IMR-90 (cell line): ENCODE measurements at regions not wholly inside any gene's neighbourhood (a gene's known extent, or its start where the extent isn't known, plus 50 kb on each side); places are given as distances from the start of the nearest gene placed in this dataset.

ENCODE experiments used
- ATAC-seq: fragments of 200-7000 bp; cut with Tn5 transposase; 2 replicates; pipeline ENCODE4 v1.9.1; 2020; ENCODE audit warnings: low read depth, mild to moderate bottlenecking, moderate library complexity
- BruUV-seq: library from RNA; stranded (reverse); fragments of 400-500 nt; replicated peaks from 2 replicates; lab custom pipeline; 2021; lab: Mats Ljungman, UMichigan
- CTCF ChIA-PET: fragments of 300-600 bp; formaldehyde crosslinking; extraction: SDS; loops from one replicate; lab custom pipeline; 2021; ENCODE audit warnings: antibody characterized with exemption; lab: Yijun Ruan, JAX
- POLR2A ChIA-PET: fragments of 300-600 bp; sonication (Branson Sonifier 250); formaldehyde crosslinking; loops from one replicate; lab custom pipeline; 2022; ENCODE audit warnings: antibody characterized with exemption; ENCODE audit not compliant: unreplicated experiment; lab: Charles Lee
- DNase-seq: peaks from one replicate; pipeline ENCODE4 v3.0.0; 2013
- H2AFZ ChIP-seq: replicated peaks from 2 replicates; pipeline ENCODE3; 2013; ENCODE audit warnings: low read length, mild to moderate bottlenecking; ENCODE audit not compliant: poor library complexity
- H2AK5ac ChIP-seq: 2 replicates; pipeline ENCODE4 v1.6.1; 2013; ENCODE audit warnings: low read depth, low read length, inconsistent platforms
- H2AK9ac ChIP-seq: replicated peaks from 2 replicates; pipeline ENCODE3; 2013; ENCODE audit warnings: mild to moderate bottlenecking, low read depth, low read length, moderate library complexity; ENCODE audit not compliant: poor library complexity
- H2BK120ac ChIP-seq: 2 replicates; pipeline ENCODE4 v1.6.1; 2013; ENCODE audit warnings: low read depth, low read length, inconsistent platforms
- H2BK15ac ChIP-seq: 3 replicates; pipeline ENCODE4 v1.6.1; 2013; ENCODE audit warnings: low read depth, low read length, inconsistent platforms
- H2BK20ac ChIP-seq: 2 replicates; pipeline ENCODE4 v1.6.1; 2013; ENCODE audit warnings: low read depth, mild to moderate bottlenecking, inconsistent platforms, low read length, moderate library complexity
- H2BK5ac ChIP-seq: 2 replicates; pipeline ENCODE4 v1.6.1; 2013; ENCODE audit warnings: mild to moderate bottlenecking, low read depth, low read length, inconsistent platforms; ENCODE audit not compliant: poor library complexity, severe bottlenecking
- H3K14ac ChIP-seq: replicated peaks from 2 replicates; pipeline ENCODE4 v1.6.1; 2013; ENCODE audit warnings: low read depth, low read length, inconsistent platforms
- H3K18ac ChIP-seq: 2 replicates; pipeline ENCODE4 v1.6.1; 2013; ENCODE audit warnings: low read depth, low read length, control low read depth
- H3K23ac ChIP-seq: 2 replicates; pipeline ENCODE4 v1.6.1; 2013; ENCODE audit warnings: low read depth, low read length, inconsistent platforms
- H3K27ac ChIP-seq: 2 replicates; pipeline ENCODE4 v1.5.1; 2013; ENCODE audit warnings: mild to moderate bottlenecking, control low read depth, low read length; ENCODE audit not compliant: insufficient read depth
- H3K27me3 ChIP-seq: 2 replicates; pipeline ENCODE4 v1.6.1; 2013; ENCODE audit warnings: low read length; ENCODE audit not compliant: control insufficient read depth, insufficient read depth
- H3K36me3 ChIP-seq: 2 replicates; pipeline ENCODE4 v1.6.1; 2013; ENCODE audit warnings: low read length, mixed read lengths; ENCODE audit not compliant: control insufficient read depth, insufficient read depth
- H3K4ac ChIP-seq: 2 replicates; pipeline ENCODE4 v1.6.1; 2013; ENCODE audit warnings: low read depth, low read length, inconsistent platforms
- H3K4me1 ChIP-seq: 2 replicates; pipeline ENCODE4 v1.6.1; 2013; ENCODE audit warnings: low read length, mixed read lengths; ENCODE audit not compliant: control insufficient read depth, insufficient read depth
- H3K4me2 ChIP-seq: 2 replicates; pipeline ENCODE4 v1.6.1; 2013; ENCODE audit warnings: low read depth, mild to moderate bottlenecking, control low read depth, low read length, moderate library complexity
- H3K4me3 ChIP-seq: 2 replicates; pipeline ENCODE4 v1.5.1; 2013; ENCODE audit warnings: low read depth, mild to moderate bottlenecking, control low read depth, low read length, moderate library complexity; ENCODE audit not compliant: insufficient read depth
- H3K56ac ChIP-seq: 2 replicates; pipeline ENCODE4 v1.6.1; 2013; ENCODE audit warnings: low read length, inconsistent platforms; ENCODE audit not compliant: insufficient read depth; ENCODE audit errors: extremely low read depth
- H3K79me1 ChIP-seq, 2 experiments: 2 replicates each; pipeline ENCODE4 v1.6.1; 2013; ENCODE audit warnings: low read length in 2 of 2, inconsistent platforms in 1 of 2, low read depth in 1 of 2
- H3K9ac ChIP-seq: 2 replicates; pipeline ENCODE4 v1.6.1; 2013; ENCODE audit warnings: low read depth, low read length, control low read depth
- H3K9me1 ChIP-seq: 2 replicates; pipeline ENCODE4 v1.6.1; 2013; ENCODE audit warnings: low read length, inconsistent platforms; ENCODE audit not compliant: insufficient read depth
- H3K9me3 ChIP-seq: 2 replicates; pipeline ENCODE4 v1.6.1; 2013; ENCODE audit warnings: low read length; ENCODE audit not compliant: control insufficient read depth, insufficient read depth
- H4K20me1 ChIP-seq: 2 replicates; pipeline ENCODE4 v1.6.1; 2013; ENCODE audit warnings: low read length, inconsistent platforms; ENCODE audit not compliant: insufficient read depth
- H4K5ac ChIP-seq: 2 replicates; pipeline ENCODE4 v1.6.1; 2013; ENCODE audit warnings: mild to moderate bottlenecking, low read depth, low read length, control low read depth
- H4K8ac ChIP-seq, 2 experiments: 2 replicates each; pipeline ENCODE4 v1.6.1; 2013; ENCODE audit warnings: low read depth in 2 of 2, low read length in 2 of 2, control low read depth in 1 of 2, inconsistent platforms in 1 of 2
- H4K91ac ChIP-seq: 2 replicates; pipeline ENCODE4 v1.6.1; 2013; ENCODE audit warnings: low read depth, low read length, inconsistent platforms; ENCODE audit not compliant: insufficient read depth
- BHLHE40 ChIP-seq: fragments of 150-350 bp; IDR thresholded peaks from 2 replicates; pipeline ENCODE4 v1.6.1; 2016; ENCODE audit warnings: mild to moderate bottlenecking, low read depth, low read length
- CEBPB ChIP-seq: IDR thresholded peaks from 2 replicates; pipeline ENCODE4 v1.6.1; 2012; ENCODE audit warnings: low read depth, low read length, improper control_type of control experiment
- CHD1 ChIP-seq: IDR thresholded peaks from 2 replicates; pipeline ENCODE4 v1.6.1; 2012; ENCODE audit warnings: low read depth, low read length, improper control_type of control experiment
- FOS ChIP-seq: fragments of 150-350 bp; IDR thresholded peaks from 2 replicates; pipeline ENCODE4 v1.6.1; 2016; ENCODE audit warnings: low read depth, low read length
- MAFK ChIP-seq: IDR thresholded peaks from 2 replicates; pipeline ENCODE4 v1.6.1; 2012; ENCODE audit warnings: low read depth, low read length, improper control_type of control experiment
- MAZ ChIP-seq: IDR thresholded peaks from 2 replicates; pipeline ENCODE4 v1.6.1; 2012; ENCODE audit warnings: low read depth, mild to moderate bottlenecking, low read length, improper control_type of control experiment, moderate library complexity, borderline replicate concordance
- MXI1 ChIP-seq: IDR thresholded peaks from 2 replicates; pipeline ENCODE4 v1.6.1; 2012; ENCODE audit warnings: low read depth, mild to moderate bottlenecking, low read length, moderate library complexity, borderline replicate concordance
- NFE2L2 ChIP-seq: fragments of 150-350 bp; IDR thresholded peaks from 2 replicates; pipeline ENCODE4 v1.6.1; 2016; ENCODE audit warnings: low read depth, mild to moderate bottlenecking, low read length
- POLR2A ChIP-seq: IDR thresholded peaks from 2 replicates; pipeline ENCODE4 v1.6.1; 2012; ENCODE audit warnings: mild to moderate bottlenecking, low read depth, low read length
- RAD21 ChIP-seq: IDR thresholded peaks from 2 replicates; pipeline ENCODE4 v1.6.1; 2012; ENCODE audit warnings: low read length, improper control_type of control experiment
- RCOR1 ChIP-seq: IDR thresholded peaks from 2 replicates; pipeline ENCODE4 v1.6.1; 2012; ENCODE audit warnings: mild to moderate bottlenecking, low read length, improper control_type of control experiment; ENCODE audit not compliant: insufficient replicate concordance
- RFX5 ChIP-seq: IDR thresholded peaks from 2 replicates; pipeline ENCODE4 v1.8.0; 2012; ENCODE audit warnings: low read depth, mild to moderate bottlenecking, low read length, moderate library complexity
- SMC3 ChIP-seq: fragments of 150-350 bp; IDR thresholded peaks from 2 replicates; pipeline ENCODE4 v1.6.1; 2016; ENCODE audit warnings: low read depth, mild to moderate bottlenecking, antibody characterized with exemption, low read length, moderate library complexity
- WGBS, 2 experiments: methylation state at CpG; one replicate each; pipeline versions ENCODE4 v1.1.5 to v1.1.7; 2013; ENCODE audit warnings: missing lambda C conversion rate in 2 of 2; ENCODE audit not compliant: insufficient read length in 1 of 2; ENCODE audit errors: extremely low coverage in 2 of 2; 5-methylcytosine and 5-hydroxymethylcytosine counted together
- dilution Hi-C: fragments of 300-500 bp; cut with HindIII; formaldehyde crosslinking; loops from one replicate; pipeline ENCODE4 v1.14.3; 2018; ENCODE audit warnings: low sequenced_read_pairs; ENCODE audit not compliant: unreplicated experiment
- in situ Hi-C: fragments of 300-500 bp; cut with MboI; formaldehyde crosslinking; loops from 3 replicates; pipeline ENCODE4 v1.14.3; 2019; ENCODE audit warnings: low sequenced_read_pairs, inconsistent platforms, mixed read lengths
- intact Hi-C: fragments of 100-400 bp; cut with micrococcal nuclease; formaldehyde crosslinking; loops from 2 replicates; pipeline ENCODE4 v1.10.0; 2022
- TF ChIP-seq, protein P1 (sequence below): fragments of 150-350 bp; IDR thresholded peaks from 2 replicates; pipeline ENCODE4 v1.6.1; 2017; ENCODE audit warnings: mild to moderate bottlenecking, antibody characterized with exemption, low read length, low read depth
- TF ChIP-seq, protein P2 (sequence below): conservative IDR thresholded peaks from 2 replicates; pipeline ENCODE4 v1.5.1; 2012; ENCODE audit warnings: mild to moderate bottlenecking, low read depth, low read length, improper control_type of control experiment
- TF ChIP-seq, protein P3 (sequence below): fragments of 150-350 bp; IDR thresholded peaks from 2 replicates; pipeline ENCODE4 v1.6.1; 2016; ENCODE audit warnings: low read depth, mild to moderate bottlenecking, low read length, moderate library complexity, borderline replicate concordance

DNA sequence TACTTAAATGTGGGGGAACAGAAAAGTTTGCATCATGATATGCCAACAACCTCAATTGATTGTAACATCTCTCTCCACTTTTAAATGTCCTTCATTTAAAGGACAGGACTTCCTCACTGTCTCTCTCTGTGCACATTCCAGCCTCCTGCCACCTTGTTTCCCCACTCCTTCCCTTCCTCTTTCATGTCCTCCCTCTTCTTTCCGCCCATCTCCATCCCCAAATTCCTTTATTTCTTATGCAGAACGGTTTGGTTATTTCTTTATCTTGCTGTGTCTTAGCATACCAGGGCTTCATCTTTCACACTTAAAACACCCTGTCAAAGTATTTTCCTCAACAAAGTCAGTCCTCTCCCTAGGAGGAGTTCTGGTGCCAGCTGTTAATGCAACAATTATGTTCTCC is 293.8 kb downstream of the NXPE2 start:
- Histone ChIP-seq H4K8ac (no peak overlapping the region), H3K23ac (no peak overlapping the region), H4K20me1 (no peaks in the 10 kb centered on the region), H3K27ac (no peak overlapping the region), H3K27me3 (no peaks in the 10 kb centered on the region), H2BK15ac (no peak overlapping the region), H2BK5ac (no peak overlapping the region), H3K14ac (no peak overlapping the region), H3K36me3 (no peaks in the 10 kb centered on the region), H3K4me3 (no peak overlapping the region), H3K4me1 (no peaks in the 10 kb centered on the region), H3K9me1 (no peaks in the 10 kb centered on the region), H2AK5ac (no peak overlapping the region), H3K56ac (no peak overlapping the region), H2BK120ac (no peak overlapping the region), H2BK20ac (no peak overlapping the region), H3K9me3 (no peaks in the 10 kb centered on the region), H4K91ac (no peak overlapping the region), H2AFZ (no peak overlapping the region), H3K9ac (no peak overlapping the region), H3K4ac (no peak overlapping the region), H3K18ac (no peak overlapping the region), H2AK9ac (no peak overlapping the region), H3K4me2 (no peak overlapping the region), H3K79me1 (no peaks in the 10 kb centered on the region), H4K5ac (no peak overlapping the region)
- WGBS, 2 experiments: no CpG with 5 or more reads among the region's 2 CpGs
- TF ChIP-seq MAZ: no peak
- TF ChIP-seq SMC3: no peak
- TF ChIP-seq, protein P1, sequence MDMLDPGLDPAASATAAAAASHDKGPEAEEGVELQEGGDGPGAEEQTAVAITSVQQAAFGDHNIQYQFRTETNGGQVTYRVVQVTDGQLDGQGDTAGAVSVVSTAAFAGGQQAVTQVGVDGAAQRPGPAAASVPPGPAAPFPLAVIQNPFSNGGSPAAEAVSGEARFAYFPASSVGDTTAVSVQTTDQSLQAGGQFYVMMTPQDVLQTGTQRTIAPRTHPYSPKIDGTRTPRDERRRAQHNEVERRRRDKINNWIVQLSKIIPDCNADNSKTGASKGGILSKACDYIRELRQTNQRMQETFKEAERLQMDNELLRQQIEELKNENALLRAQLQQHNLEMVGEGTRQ: no peak
- no peak for TF ChIP-seq BHLHE40
- TF ChIP-seq MAFK: no peak
- TF ChIP-seq NFE2L2: no peak
- TF ChIP-seq, protein P2, sequence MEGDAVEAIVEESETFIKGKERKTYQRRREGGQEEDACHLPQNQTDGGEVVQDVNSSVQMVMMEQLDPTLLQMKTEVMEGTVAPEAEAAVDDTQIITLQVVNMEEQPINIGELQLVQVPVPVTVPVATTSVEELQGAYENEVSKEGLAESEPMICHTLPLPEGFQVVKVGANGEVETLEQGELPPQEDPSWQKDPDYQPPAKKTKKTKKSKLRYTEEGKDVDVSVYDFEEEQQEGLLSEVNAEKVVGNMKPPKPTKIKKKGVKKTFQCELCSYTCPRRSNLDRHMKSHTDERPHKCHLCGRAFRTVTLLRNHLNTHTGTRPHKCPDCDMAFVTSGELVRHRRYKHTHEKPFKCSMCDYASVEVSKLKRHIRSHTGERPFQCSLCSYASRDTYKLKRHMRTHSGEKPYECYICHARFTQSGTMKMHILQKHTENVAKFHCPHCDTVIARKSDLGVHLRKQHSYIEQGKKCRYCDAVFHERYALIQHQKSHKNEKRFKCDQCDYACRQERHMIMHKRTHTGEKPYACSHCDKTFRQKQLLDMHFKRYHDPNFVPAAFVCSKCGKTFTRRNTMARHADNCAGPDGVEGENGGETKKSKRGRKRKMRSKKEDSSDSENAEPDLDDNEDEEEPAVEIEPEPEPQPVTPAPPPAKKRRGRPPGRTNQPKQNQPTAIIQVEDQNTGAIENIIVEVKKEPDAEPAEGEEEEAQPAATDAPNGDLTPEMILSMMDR: no peak
- no peak for TF ChIP-seq CEBPB
- TF ChIP-seq RFX5: no peak
- no peak for TF ChIP-seq RCOR1
- no peak for TF ChIP-seq RAD21
- TF ChIP-seq MXI1: no peak
- TF ChIP-seq, protein P3, sequence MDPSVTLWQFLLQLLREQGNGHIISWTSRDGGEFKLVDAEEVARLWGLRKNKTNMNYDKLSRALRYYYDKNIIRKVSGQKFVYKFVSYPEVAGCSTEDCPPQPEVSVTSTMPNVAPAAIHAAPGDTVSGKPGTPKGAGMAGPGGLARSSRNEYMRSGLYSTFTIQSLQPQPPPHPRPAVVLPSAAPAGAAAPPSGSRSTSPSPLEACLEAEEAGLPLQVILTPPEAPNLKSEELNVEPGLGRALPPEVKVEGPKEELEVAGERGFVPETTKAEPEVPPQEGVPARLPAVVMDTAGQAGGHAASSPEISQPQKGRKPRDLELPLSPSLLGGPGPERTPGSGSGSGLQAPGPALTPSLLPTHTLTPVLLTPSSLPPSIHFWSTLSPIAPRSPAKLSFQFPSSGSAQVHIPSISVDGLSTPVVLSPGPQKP: no peak
- no peak for TF ChIP-seq FOS
- TF ChIP-seq POLR2A: no peak
- no peak for TF ChIP-seq CHD1
- in situ Hi-C loops: no loop called here
- dilution Hi-C loops: no loop called here
- no TSS peak for BruUV-seq
- DNase-seq (no peak), ATAC-seq (no peak)
- ChIA-PET CTCF (no interaction called here), POLR2A (no interaction called here)
- intact Hi-C loops: no loop called here
